Left lung (tissue), 4 donors: ENCODE measurements at regions not wholly inside any gene's neighbourhood (a gene's known extent, or its start where the extent isn't known, plus 50 kb on each side); places are given as distances from the start of the nearest gene placed in this dataset.

Source experiments
- ATAC-seq: fragments of 200-7000 bp; cut with Tn5 transposase; one replicate; pipeline ENCODE4 v1.9.1; 2020; ENCODE audit warnings: moderate library complexity
- DNase-seq, 4 donors: peaks; one replicate each; pipeline ENCODE4 v3.0.0-alpha.2; 2013 to 2020
- H3K27ac ChIP-seq, 2 donors: fragments of 200-600 bp; sonication (generic) in 1 of 2; one replicate each; pipeline versions ENCODE4 v1.5.0 to v1.8.0; 2020 to 2021
- H3K27me3 ChIP-seq, 2 donors: fragments of 200-600 bp; sonication (generic) in 1 of 2; one replicate each; pipeline versions ENCODE4 v1.5.0 to v1.8.0; 2020 to 2021
- H3K36me3 ChIP-seq, 2 donors: fragments of 200-600 bp; sonication (generic) in 1 of 2; one replicate each; pipeline versions ENCODE4 v1.5.0 to v1.8.0; 2020 to 2021
- H3K4me1 ChIP-seq, 2 donors: fragments of 200-600 bp; one replicate each; pipeline ENCODE4 v1.8.0; 2021
- H3K4me3 ChIP-seq, 2 donors: fragments of 200-600 bp; sonication (generic) in 1 of 2; one replicate each; pipeline versions ENCODE4 v1.5.0 to v1.8.0; 2020 to 2021; ENCODE audit warnings: mild to moderate bottlenecking in 1 of 2
- H3K9me3 ChIP-seq, 2 donors: fragments of 200-600 bp; sonication (generic) in 1 of 2; one replicate each; pipeline versions ENCODE4 v1.5.0 to v1.8.0; 2020 to 2021
- CTCF ChIP-seq, 2 donors: fragments of 200-600 bp; sonication (generic) in 1 of 2; IDR thresholded peaks; one replicate each; pipeline versions ENCODE4 v1.5.0 to v1.8.0; 2021; ENCODE audit warnings: antibody characterized with exemption in 2 of 2
- intact Hi-C, 2 donors: fragments of 100-400 bp; cut with DNase I; formaldehyde crosslinking; loops; one replicate each; pipeline versions ENCODE4 v1.11.2 to v1.14.2; 2022
- donor health status: DM: no; HTN: yes; CAD: no.
- donor health status: DM: no; HTN: no; CAD: no.

- intact Hi-C loops: no loop called here
- Histone ChIP-seq H3K36me3 (no peaks in the 10 kb centered on the region), H3K9me3 (no peaks in the 10 kb centered on the region), H3K27me3 (no peaks in the 10 kb centered on the region), H3K4me1 (peaks cover 4 to 9% of the 10 kb centered on the region in 2 donors), H3K27ac (no peak overlapping the region), H3K4me3 (peak overlapping the region in 1 of 2 donors; percentile 12)
- ATAC-seq: peak; percentile 55
- peak in 3 of 4 donors; percentile 41 to 77 (median 67) for DNase-seq
- no peak for TF ChIP-seq CTCF (IDR thresholded peaks at IDR 0.05)
Observed at GRCh38 chr6:21914121-21914973, 320.8 kb downstream of the SOX4 start.

- intact Hi-C loops: no loop called here
- ATAC-seq (peak; percentile 34), DNase-seq (peak in 1 of 4 donors; percentile 34)
- no peak for TF ChIP-seq CTCF (IDR thresholded peaks at IDR 0.05)
- Histone ChIP-seq H3K9me3 (no peaks in the 10 kb centered on the region), H3K27me3 (no peaks in the 10 kb centered on the region), H3K27ac (peak overlapping the region; percentile 9 to 39), H3K4me1 (peaks cover 4 to 9% of the 10 kb centered on the region in 2 donors), H3K36me3 (no peaks in the 10 kb centered on the region), H3K4me3 (no peak overlapping the region)
Observed at GRCh38 chr6:21915707-21916260, 322.2 kb downstream of the SOX4 start.

GRCh38 chr6:21918041-21918440 is 324.5 kb downstream of the SOX4 start:
- TF ChIP-seq CTCF (IDR thresholded peaks at IDR 0.05): no peak
- Histone ChIP-seq H3K27me3 (no peaks in the 10 kb centered on the region), H3K4me3 (no peak overlapping the region), H3K4me1 (peaks cover 4 to 9% of the 10 kb centered on the region in 2 donors), H3K9me3 (no peaks in the 10 kb centered on the region), H3K27ac (no peak overlapping the region), H3K36me3 (no peaks in the 10 kb centered on the region)
- ATAC-seq: peak; percentile 7
- DNase-seq: peak in 1 of 4 donors; percentile 55
- intact Hi-C loops: no loop called here

- Histone ChIP-seq H3K4me1 (peaks cover 4 to 9% of the 10 kb centered on the region in 2 donors), H3K9me3 (no peaks in the 10 kb centered on the region), H3K27me3 (no peaks in the 10 kb centered on the region), H3K27ac (no peak overlapping the region), H3K36me3 (no peaks in the 10 kb centered on the region), H3K4me3 (no peak overlapping the region)
- no peak for TF ChIP-seq CTCF (IDR thresholded peaks at IDR 0.05)
- ATAC-seq (no peak), DNase-seq (no peak)
- intact Hi-C loops: no loop called here
Observed at GRCh38 chr6:21918666-21919065, 325.1 kb downstream of the SOX4 start.

- intact Hi-C loops: no loop called here
- Histone ChIP-seq H3K9me3 (no peaks in the 10 kb centered on the region), H3K4me1 (no peaks in the 10 kb centered on the region), H3K36me3 (no peaks in the 10 kb centered on the region), H3K27ac (no peak overlapping the region), H3K4me3 (no peak overlapping the region), H3K27me3 (no peaks in the 10 kb centered on the region)
- peak; percentile 75 for ATAC-seq
- no peak for DNase-seq
- no peak for TF ChIP-seq CTCF (IDR thresholded peaks at IDR 0.05)
Observed at GRCh38 chr6:21922086-21922485, 328.5 kb downstream of the SOX4 start.
